Transverse colon (tissue), 4 donors: ENCODE measurements at regions not wholly inside any gene's neighbourhood (a gene's known extent, or its start where the extent isn't known, plus 50 kb on each side); places are given as distances from the start of the nearest gene placed in this dataset.

ENCODE experiments used
- DNase-seq: peaks from one replicate; pipeline ENCODE4 v3.0.0-alpha.2; 2019
- H3K27ac ChIP-seq, 4 donors: fragments of 200-600 bp; sonication (generic); 2 replicates each; pipeline ENCODE4 v1.5.1; 2016 to 2018; ENCODE audit warnings: inconsistent platforms in 4 of 4
- H3K27me3 ChIP-seq: fragments of 200-600 bp; sonication (generic); 2 replicates; pipeline ENCODE4 v1.5.1; 2017; ENCODE audit warnings: inconsistent platforms
- H3K36me3 ChIP-seq, 4 donors: fragments of 200-600 bp; sonication (generic); 2 replicates each; pipeline ENCODE4 v1.5.1; 2017 to 2019; ENCODE audit warnings: inconsistent platforms in 4 of 4
- H3K4me1 ChIP-seq, 4 donors: fragments of 200-600 bp; sonication (generic); 2 replicates each; pipeline ENCODE4 v1.5.1; 2017 to 2020; ENCODE audit warnings: inconsistent platforms in 4 of 4
- H3K4me3 ChIP-seq, 4 donors: fragments of 200-600 bp; sonication (generic); 1 replicate in 1 of 4; 2 replicates in 3 of 4; pipeline versions ENCODE4 v1.5.1 to v1.6.1; 2017 to 2019; ENCODE audit warnings: inconsistent platforms in 4 of 4
- H3K9me3 ChIP-seq, 2 donors: fragments of 200-600 bp; sonication (generic); 2 replicates each; pipeline ENCODE4 v1.5.1; 2017 to 2019; ENCODE audit warnings: inconsistent platforms in 2 of 2
- EP300 ChIP-seq: sonication (generic); formaldehyde crosslinking; IDR thresholded peaks from one replicate; pipeline ENCODE4 v1.6.1; 2017; ENCODE audit warnings: antibody characterized with exemption, low read depth
- POLR2A ChIP-seq: fragments of 450-650 bp; IDR thresholded peaks from one replicate; pipeline ENCODE4 v1.6.1; 2016; ENCODE audit warnings: antibody characterized with exemption, mild to moderate bottlenecking, moderate library complexity
- POLR2AphosphoS5 ChIP-seq, 3 donors: sonication (generic); formaldehyde crosslinking; IDR thresholded peaks; one replicate each; pipeline ENCODE4 v1.6.1; 2016; ENCODE audit warnings: antibody characterized with exemption in 3 of 3
- WGBS, 2 donors: methylation state at CpG; one replicate each; pipeline ENCODE4 v1.1.5; 2018; ENCODE audit warnings: low coverage in 1 of 2; 5-methylcytosine and 5-hydroxymethylcytosine counted together
- in situ Hi-C, 4 donors: fragments of 200-750 bp; cut with MboI; loops; one replicate each; pipeline versions ENCODE4 v1.15.0 to v1.15.1; 2017; ENCODE audit warnings: low sequenced_read_pairs in 3 of 4, low pct_ligation_motif_present in 1 of 4, low pct_unique_long_range_greater_than_20kb in 1 of 4
- intact Hi-C: fragments of 100-400 bp; cut with DNase I; formaldehyde crosslinking; loops from one replicate; pipeline ENCODE4 v1.15.1; 2023; ENCODE audit warnings: low total_unique reads
- TF ChIP-seq, protein P1 (sequence below), 5 experiments: fragments of 200-600 bp in 3 of 5; fragments of 450-650 bp in 2 of 5; sonication (generic) in 3 of 5; IDR thresholded peaks; 1 replicate in 2 of 5; 2 replicates in 3 of 5; pipeline ENCODE4 v1.5.1; 2016 to 2017; ENCODE audit warnings: antibody characterized with exemption in 5 of 5, inconsistent platforms in 3 of 5, mild to moderate bottlenecking in 2 of 5, moderate library complexity in 1 of 5

DNA sequence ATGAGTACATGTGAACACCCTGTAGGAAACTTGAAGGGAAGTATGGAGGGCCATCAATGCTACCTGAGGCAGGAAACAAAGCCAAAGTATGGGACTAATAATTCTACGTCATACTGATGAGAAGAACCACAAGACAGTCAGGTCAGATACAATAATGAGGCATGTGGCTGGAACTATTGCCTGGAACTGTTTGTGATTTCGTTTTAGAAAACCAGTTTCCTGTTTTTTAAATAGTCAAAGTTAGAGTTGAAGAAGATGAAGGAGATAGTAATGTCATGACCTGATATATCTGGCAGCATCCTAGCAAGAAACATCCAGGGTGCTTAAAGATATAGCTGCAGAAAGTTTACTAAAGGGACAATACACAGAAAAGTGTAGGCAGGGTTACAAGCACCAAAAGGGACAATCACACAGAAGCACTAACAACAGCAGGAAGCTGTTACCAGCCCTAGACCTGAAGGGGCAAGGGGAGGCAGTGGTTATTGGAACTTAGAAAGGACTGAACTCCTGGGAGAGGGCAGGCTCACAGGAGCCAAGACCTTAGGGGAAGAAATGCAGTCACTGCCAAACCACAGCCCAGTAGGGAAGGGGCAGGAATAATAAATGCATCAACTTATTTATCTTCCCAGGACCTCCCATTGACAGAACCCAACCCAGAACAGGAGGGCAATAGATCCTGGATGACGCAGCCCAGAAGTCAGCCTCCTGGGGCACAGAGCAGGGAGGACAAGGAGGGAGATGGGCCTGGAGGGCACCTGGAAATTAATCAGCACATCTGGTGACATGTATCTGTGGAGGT is 302.1 kb upstream of the STT3B start:
- no peaks in the 10 kb centered on the region for H3K27me3 ChIP-seq
- TF ChIP-seq EP300 (no peak), POLR2A (no peak), POLR2AphosphoS5 (IDR thresholded peaks at IDR 0.05) (no peak)
- TF ChIP-seq, protein P1, sequence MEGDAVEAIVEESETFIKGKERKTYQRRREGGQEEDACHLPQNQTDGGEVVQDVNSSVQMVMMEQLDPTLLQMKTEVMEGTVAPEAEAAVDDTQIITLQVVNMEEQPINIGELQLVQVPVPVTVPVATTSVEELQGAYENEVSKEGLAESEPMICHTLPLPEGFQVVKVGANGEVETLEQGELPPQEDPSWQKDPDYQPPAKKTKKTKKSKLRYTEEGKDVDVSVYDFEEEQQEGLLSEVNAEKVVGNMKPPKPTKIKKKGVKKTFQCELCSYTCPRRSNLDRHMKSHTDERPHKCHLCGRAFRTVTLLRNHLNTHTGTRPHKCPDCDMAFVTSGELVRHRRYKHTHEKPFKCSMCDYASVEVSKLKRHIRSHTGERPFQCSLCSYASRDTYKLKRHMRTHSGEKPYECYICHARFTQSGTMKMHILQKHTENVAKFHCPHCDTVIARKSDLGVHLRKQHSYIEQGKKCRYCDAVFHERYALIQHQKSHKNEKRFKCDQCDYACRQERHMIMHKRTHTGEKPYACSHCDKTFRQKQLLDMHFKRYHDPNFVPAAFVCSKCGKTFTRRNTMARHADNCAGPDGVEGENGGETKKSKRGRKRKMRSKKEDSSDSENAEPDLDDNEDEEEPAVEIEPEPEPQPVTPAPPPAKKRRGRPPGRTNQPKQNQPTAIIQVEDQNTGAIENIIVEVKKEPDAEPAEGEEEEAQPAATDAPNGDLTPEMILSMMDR (IDR thresholded peaks at IDR 0.05) = no peak
- peaks cover 0 to 8% (median 0%) of the 10 kb centered on the region in 4 donors for H3K4me1 ChIP-seq
- no peaks in the 10 kb centered on the region for H3K9me3 ChIP-seq
- H3K4me3 ChIP-seq = no peak overlapping the region
- DNase-seq = no peak
- 48 to 74% methylated on average over 2 to 3 of the region's 3 CpGs for WGBS, 2 donors
- intact Hi-C loops = no loop called here
- no peak overlapping the region for H3K27ac ChIP-seq
- in situ Hi-C loops = no loop called here
- no peaks in the 10 kb centered on the region for H3K36me3 ChIP-seq

DNA sequence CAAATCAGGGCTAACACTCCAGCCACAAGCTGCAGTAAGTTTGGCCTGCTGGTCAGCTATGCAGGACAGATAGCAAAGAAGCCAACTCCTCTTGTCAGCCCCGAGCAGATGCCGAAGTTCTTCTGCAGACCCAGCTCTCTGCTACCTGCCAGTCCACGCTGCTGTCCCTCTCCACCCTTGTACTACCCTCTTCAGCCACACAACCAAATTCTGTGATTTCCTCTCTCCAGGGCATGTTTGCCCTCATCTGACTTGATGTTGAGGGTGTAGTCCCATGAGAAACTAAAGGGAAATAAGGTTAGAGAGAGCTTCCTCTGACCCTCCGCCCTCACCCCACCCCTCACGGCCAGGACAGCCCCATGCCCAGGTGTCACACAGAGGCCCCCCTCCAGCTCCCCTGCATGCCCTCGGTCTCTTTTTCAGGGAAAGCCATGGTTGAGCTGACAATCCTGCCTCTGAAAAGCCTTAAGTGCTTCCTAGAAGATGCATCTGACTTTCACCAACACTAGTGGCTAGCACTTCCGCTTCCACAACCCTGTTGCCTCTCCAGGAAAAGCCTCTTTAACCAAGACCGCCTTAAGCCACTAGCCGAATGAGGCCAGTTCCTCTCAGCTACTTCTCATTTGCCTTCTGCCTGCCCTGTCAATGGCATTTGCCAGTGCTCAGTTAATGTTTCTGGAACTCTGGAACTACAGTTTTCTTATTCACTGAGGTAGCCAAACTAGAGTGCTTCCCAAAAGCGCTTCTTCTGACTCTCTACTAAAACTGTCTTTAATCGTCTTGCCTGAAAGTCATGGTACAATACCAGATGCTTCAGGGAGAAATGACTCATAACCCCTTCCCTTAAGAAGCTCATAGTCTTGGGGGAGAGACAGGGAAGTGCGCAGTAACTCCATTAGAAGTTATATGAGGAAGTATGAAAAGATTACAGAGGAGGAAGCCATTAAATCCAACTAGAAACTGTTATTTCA is 300.4 kb upstream of the STT3B start:
- WGBS, 2 donors = 72 to 94% methylated on average over 7 to 12 of the region's 12 CpGs
- Histone ChIP-seq H3K4me1 (peaks cover 0 to 3% (median 0%) of the 10 kb centered on the region in 4 donors), H3K27ac (peak overlapping the region in 1 of 4 donors; percentile 46), H3K4me3 (no peak overlapping the region), H3K9me3 (no peaks in the 10 kb centered on the region), H3K27me3 (no peaks in the 10 kb centered on the region), H3K36me3 (no peaks in the 10 kb centered on the region)
- in situ Hi-C loops = no loop called here
- intact Hi-C loops = no loop called here
- TF ChIP-seq POLR2A = no peak
- TF ChIP-seq POLR2AphosphoS5 (IDR thresholded peaks at IDR 0.05) = no peak
- TF ChIP-seq EP300 = no peak
- TF ChIP-seq, protein P1 (IDR thresholded peaks at IDR 0.05) = no peak
- DNase-seq = no peak

DNA sequence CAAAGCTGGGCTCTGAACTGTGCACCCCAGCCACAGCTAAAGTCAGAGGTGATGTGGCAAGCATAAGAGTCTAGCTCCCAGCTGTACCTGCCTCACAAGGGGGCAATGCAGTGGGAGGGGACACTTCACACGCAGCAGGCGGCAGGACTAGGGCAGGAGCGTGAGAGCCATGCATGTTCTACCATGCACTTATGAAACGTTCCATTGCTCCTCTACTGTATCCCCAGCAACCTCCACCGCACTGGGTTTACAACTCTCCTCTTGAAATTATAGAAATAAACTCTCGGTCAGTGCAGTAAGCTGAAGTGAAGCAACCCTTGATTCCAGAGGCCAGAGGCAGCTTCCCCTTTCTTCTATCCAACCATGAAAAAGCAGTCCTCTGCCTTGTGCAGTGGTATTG is 298.6 kb upstream of the STT3B start:
- no peaks in the 10 kb centered on the region for H3K27me3 ChIP-seq
- H3K4me1 ChIP-seq = no peaks in the 10 kb centered on the region
- no peaks in the 10 kb centered on the region for H3K9me3 ChIP-seq
- no peak for DNase-seq
- no peak overlapping the region for H3K4me3 ChIP-seq
- WGBS, 2 donors = 92% methylated on average over 6 of the region's 6 CpGs; no CpG with 5 or more reads in 1 of the 2 donors
- TF ChIP-seq POLR2AphosphoS5 (IDR thresholded peaks at IDR 0.05) (no peak), EP300 (no peak), POLR2A (no peak)
- TF ChIP-seq, protein P1 (IDR thresholded peaks at IDR 0.05) = no peak
- no peak overlapping the region for H3K27ac ChIP-seq
- no peaks in the 10 kb centered on the region for H3K36me3 ChIP-seq
- in situ Hi-C loops = no loop called here
- intact Hi-C loops = no loop called here

DNA sequence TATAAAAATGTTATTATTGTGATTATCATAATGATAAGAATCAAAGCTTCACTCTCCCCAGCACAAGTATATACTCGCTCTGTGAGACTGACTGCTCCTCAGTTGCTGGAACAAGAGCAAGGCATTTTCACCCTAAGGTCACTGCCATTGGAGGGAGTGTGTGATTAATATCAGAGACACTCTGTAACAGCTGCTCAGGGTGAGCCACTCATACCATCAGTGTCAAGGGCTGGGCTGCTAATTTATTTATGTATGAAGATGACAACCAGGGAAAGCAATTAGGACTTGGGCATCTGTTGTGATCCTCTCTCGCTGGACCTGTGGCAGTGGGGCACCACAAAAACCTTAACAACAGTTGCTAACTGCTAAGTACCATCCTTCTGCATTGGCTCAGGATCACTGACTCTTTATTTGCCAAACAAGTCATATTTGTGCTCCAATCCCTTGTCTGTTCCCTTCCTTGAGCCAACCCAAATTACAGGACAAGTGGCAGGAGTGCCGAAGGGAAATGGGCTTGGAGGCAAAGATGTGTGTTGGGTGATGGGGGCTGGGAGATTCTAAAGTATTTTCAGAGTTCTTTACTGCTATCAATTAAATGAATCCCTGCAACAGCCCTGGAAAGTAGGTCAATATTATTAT is 297.5 kb upstream of the STT3B start:
- in situ Hi-C loops = no loop called here
- intact Hi-C loops = no loop called here
- WGBS, 2 donors = 82 to 87% methylated on average over 2 to 3 of the region's 3 CpGs

More for the DNA sequence above, 297.5 kb upstream of the STT3B start:
- Histone ChIP-seq H3K4me3 (no peak overlapping the region), H3K9me3 (no peaks in the 10 kb centered on the region), H3K4me1 (no peaks in the 10 kb centered on the region), H3K27me3 (no peaks in the 10 kb centered on the region), H3K36me3 (no peaks in the 10 kb centered on the region), H3K27ac (no peak overlapping the region)
- TF ChIP-seq, protein P1 (IDR thresholded peaks at IDR 0.05) = no peak
- TF ChIP-seq EP300 (no peak), POLR2AphosphoS5 (IDR thresholded peaks at IDR 0.05) (no peak), POLR2A (no peak)
- no peak for DNase-seq
